ENCODE measurements at regions not wholly inside any gene's neighbourhood (a gene's known extent, or its start where the extent isn't known, plus 50 kb on each side); places are given as distances from the start of the nearest gene placed in this dataset.
A peak's percentile ranks its signal among the peaks of the same experiment; 100 is the strongest.

DNA sequence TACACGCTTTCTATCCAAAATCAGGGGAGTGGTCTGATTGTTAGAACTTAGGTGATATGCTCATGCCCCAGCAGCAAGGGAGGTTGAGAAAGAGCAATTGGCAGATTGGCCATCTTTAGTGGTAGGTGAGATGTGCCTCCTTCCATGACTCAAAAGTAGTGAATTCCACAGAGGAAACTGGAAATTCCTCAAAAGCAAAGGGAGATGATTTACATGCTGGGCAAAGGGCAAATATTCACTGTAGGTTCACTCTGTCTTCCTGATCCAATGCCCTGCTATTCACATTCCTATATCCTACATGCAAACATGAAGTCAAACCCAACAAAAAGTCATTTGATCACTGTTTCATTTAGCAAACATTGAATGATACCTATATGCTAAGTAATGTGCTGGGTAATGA lies 130.1 kb upstream of the ZNF608 start:
- TF ChIP-seq, protein P1, sequence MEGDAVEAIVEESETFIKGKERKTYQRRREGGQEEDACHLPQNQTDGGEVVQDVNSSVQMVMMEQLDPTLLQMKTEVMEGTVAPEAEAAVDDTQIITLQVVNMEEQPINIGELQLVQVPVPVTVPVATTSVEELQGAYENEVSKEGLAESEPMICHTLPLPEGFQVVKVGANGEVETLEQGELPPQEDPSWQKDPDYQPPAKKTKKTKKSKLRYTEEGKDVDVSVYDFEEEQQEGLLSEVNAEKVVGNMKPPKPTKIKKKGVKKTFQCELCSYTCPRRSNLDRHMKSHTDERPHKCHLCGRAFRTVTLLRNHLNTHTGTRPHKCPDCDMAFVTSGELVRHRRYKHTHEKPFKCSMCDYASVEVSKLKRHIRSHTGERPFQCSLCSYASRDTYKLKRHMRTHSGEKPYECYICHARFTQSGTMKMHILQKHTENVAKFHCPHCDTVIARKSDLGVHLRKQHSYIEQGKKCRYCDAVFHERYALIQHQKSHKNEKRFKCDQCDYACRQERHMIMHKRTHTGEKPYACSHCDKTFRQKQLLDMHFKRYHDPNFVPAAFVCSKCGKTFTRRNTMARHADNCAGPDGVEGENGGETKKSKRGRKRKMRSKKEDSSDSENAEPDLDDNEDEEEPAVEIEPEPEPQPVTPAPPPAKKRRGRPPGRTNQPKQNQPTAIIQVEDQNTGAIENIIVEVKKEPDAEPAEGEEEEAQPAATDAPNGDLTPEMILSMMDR (IDR thresholded peaks at IDR 0.05): no peak
- TF ChIP-seq POLR2A (IDR thresholded peaks at IDR 0.05): no peak
- Histone ChIP-seq H3K27me3 (no peaks in the 10 kb centered on the region), H3K27ac (no peak overlapping the region), H3K4me1 (peaks cover 0 to 6% (median 0%) of the 10 kb centered on the region in 12 donors), H3K4me3 (no peak overlapping the region), H3K9me3 (no peaks in the 10 kb centered on the region), H3K36me3 (no peaks in the 10 kb centered on the region)
- intact Hi-C loops (cut with DNase I): no loop called here
- WGBS, 4 donors: 95 to 100% (median 99%) methylated on average over 1 of the region's 1 CpG
- DNase-seq (no peak), ATAC-seq (no peak)

DNA sequence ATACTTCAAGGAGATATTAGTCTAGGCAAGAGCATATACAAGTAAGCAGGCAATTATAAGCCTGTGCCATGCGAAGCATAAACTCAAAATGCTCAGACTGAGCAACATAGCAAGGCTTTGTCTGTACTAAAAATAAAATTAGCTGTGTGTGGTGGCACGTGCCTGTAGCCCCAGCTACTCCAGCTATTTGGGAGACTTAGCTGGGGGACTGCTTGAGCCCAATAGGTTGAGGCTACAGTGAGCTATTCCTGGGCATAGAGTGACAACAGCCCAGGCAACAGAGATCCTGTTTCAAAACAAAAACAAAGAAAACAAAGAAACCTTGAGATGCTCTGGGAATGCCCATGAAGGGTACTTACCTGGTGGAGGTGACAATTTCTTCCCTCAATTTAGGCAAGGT lies 130.5 kb upstream of the ZNF608 start:
- H3K27me3 ChIP-seq: no peaks in the 10 kb centered on the region
- no peak for TF ChIP-seq POLR2A (IDR thresholded peaks at IDR 0.05)
- TF ChIP-seq, protein P1 (IDR thresholded peaks at IDR 0.05): no peak
- DNase-seq: no peak
- intact Hi-C loops (cut with DNase I): no loop called here
- H3K4me3 ChIP-seq: no peak overlapping the region
- H3K4me1 ChIP-seq: peaks cover 0 to 6% (median 0%) of the 10 kb centered on the region in 12 donors
- no peaks in the 10 kb centered on the region for H3K36me3 ChIP-seq
- no peaks in the 10 kb centered on the region for H3K9me3 ChIP-seq
- 57 to 65% (median 62%) methylated on average over 2 of the region's 2 CpGs for WGBS, 4 donors
- H3K27ac ChIP-seq: no peak overlapping the region
- peak in 2 of 4 donors; percentile 42 to 52 for ATAC-seq

DNA sequence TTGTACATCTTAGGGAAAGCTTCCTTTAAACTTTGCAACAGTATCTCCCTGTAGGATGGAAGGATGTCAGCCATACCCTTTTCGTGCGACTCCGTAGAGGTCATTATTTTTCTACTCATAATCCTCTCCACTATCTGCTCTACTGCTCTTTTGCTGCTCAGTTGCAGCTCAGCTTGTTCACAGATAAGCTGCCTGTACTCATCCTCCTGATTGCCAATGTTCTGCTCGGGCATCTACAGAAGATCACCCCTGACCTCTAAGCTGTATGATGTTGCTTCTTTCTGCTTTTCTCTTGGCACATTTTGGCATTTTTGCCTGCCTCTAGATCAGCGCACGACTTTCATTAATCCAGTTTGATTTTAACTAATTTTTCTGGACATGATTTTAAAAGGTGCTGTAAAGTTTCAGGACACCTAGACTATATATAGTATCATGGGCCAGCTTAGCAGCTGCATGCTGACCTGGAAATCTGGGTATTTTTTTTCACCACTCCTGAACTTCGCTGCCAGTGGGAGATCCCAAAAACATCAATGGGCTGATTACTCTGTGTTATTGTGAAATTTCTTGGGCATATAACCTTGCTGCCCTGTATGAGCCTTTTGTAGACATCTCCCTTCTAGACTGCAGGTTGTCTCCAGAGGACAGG lies 131.2 kb upstream of the ZNF608 start:
- H3K4me3 ChIP-seq: no peak overlapping the region
- WGBS, 4 donors: 78 to 86% (median 82%) methylated on average over 7 of the region's 7 CpGs
- no peaks in the 10 kb centered on the region for H3K9me3 ChIP-seq
- intact Hi-C loops (cut with DNase I): no loop called here
- no peak overlapping the region for H3K27ac ChIP-seq
- H3K4me1 ChIP-seq: peaks cover 0 to 6% (median 0%) of the 10 kb centered on the region in 12 donors
- TF ChIP-seq, protein P1 (IDR thresholded peaks at IDR 0.05): no peak
- no peak for TF ChIP-seq POLR2A (IDR thresholded peaks at IDR 0.05)
- H3K27me3 ChIP-seq: no peaks in the 10 kb centered on the region
- H3K36me3 ChIP-seq: no peaks in the 10 kb centered on the region
- DNase-seq (no peak), ATAC-seq (no peak)

- intact Hi-C loops (cut with DNase I): no loop called here
- Histone ChIP-seq H3K4me1 (peaks cover 0 to 6% (median 0%) of the 10 kb centered on the region in 12 donors), H3K27me3 (no peaks in the 10 kb centered on the region), H3K4me3 (no peak overlapping the region), H3K9me3 (no peaks in the 10 kb centered on the region), H3K36me3 (no peaks in the 10 kb centered on the region), H3K27ac (no peak overlapping the region)
- WGBS, 4 donors: 87 to 92% (median 91%) methylated on average over 5 of the region's 5 CpGs
- TF ChIP-seq POLR2A (IDR thresholded peaks at IDR 0.05): no peak
- TF ChIP-seq, protein P1 (IDR thresholded peaks at IDR 0.05): no peak
- ATAC-seq (no peak), DNase-seq (no peak)
These were observed 132.3 kb upstream of the ZNF608 start for GRCh38 chr5:124878583-124879342.
